Breast epithelium (tissue), 3 donors: ENCODE measurements at regions not wholly inside any gene's neighbourhood (a gene's known extent, or its start where the extent isn't known, plus 50 kb on each side); places are given as distances from the start of the nearest gene placed in this dataset.

Experiments
- POLR2A ChIP-seq: fragments of 450-650 bp; IDR thresholded peaks from one replicate; pipeline ENCODE4 v1.6.1; 2016; ENCODE audit warnings: antibody characterized with exemption, mild to moderate bottlenecking, moderate library complexity
- POLR2AphosphoS5 ChIP-seq, 3 donors: sonication (generic); formaldehyde crosslinking; IDR thresholded peaks; one replicate each; pipeline ENCODE4 v1.6.1; 2017; ENCODE audit warnings: antibody characterized with exemption in 3 of 3

- TF ChIP-seq POLR2A (no peak), POLR2AphosphoS5 (IDR thresholded peaks at IDR 0.05) (no peak)
Measured at GRCh38 chr10:6924166-6924565, 344.1 kb upstream of the PRKCQ start.
